ENCODE measurements at regions not wholly inside any gene's neighbourhood (a gene's known extent, or its start where the extent isn't known, plus 50 kb on each side); places are given as distances from the start of the nearest gene placed in this dataset.

- DNase-seq (ENCODE audit: low read depth, low spot score) (no peak), ATAC-seq (no peak)
- no TSS peak for BruUV-seq (replicated peaks)
- CTCF ChIA-PET = no interaction called here
- RAD21 ChIA-PET (ENCODE audit: low non-redundant PET in 1 of 2, low total read pairs in 2 of 2, uncharacterized antibody in 2 of 2, unreplicated experiment in 2 of 2) = no interaction called here
- Histone ChIP-seq H3K4me3 (replicated peaks in 1 of 2; ENCODE audit: low read depth in 1 of 2, low read length in 2 of 2) (no peak overlapping the region), H2AFZ (ENCODE audit: low read depth, low read length, poor library complexity, severe bottlenecking) (no peak overlapping the region), H3K4me2 (ENCODE audit: low read length) (no peak overlapping the region), H4K20me1 (ENCODE audit: insufficient read depth) (no peaks in the 10 kb centered on the region), H3K36me3 (ENCODE audit: control insufficient read depth in 1 of 2, insufficient read depth in 2 of 2, low read length in 2 of 2) (no peaks in the 10 kb centered on the region; a peak in 1 of 4 replicates), H3K9me2 (ENCODE audit: insufficient read depth) (no peaks in the 10 kb centered on the region), H3K9me3 (ENCODE audit: control insufficient read depth in 1 of 2, insufficient read depth in 1 of 2, low read depth in 1 of 2, low read length in 2 of 2) (peaks cover 0 to 5% of the 10 kb centered on the region in 2 experiments; a peak in 2 of 4 replicates), H3K9ac (ENCODE audit: low read length) (no peak overlapping the region), H3K79me2 (ENCODE audit: insufficient read depth, low read length) (no peaks in the 10 kb centered on the region), H3K27ac (ENCODE audit: low read depth, low read length) (no peak overlapping the region), H3K27me3 (ENCODE audit: insufficient read depth, low read length) (no peaks in the 10 kb centered on the region), H3K4me1 (ENCODE audit: control insufficient read depth in 1 of 2, insufficient read depth in 2 of 2, low read length in 2 of 2) (no peaks in the 10 kb centered on the region)
- POLR2A ChIA-PET = no interaction called here
- intact Hi-C loops (cut with micrococcal nuclease) = no loop called here
- no peak for TF ChIP-seq POLR2AphosphoS5 (IDR thresholded peaks at IDR 0.05; ENCODE audit: low read depth, low read length)
- no peak for TF ChIP-seq RAD21 (IDR thresholded peaks at IDR 0.05; ENCODE audit: low read depth)
- TF ChIP-seq SRF (IDR thresholded peaks at IDR 0.05; ENCODE audit: low read depth) = no peak
- no peak for TF ChIP-seq ZFX (IDR thresholded peaks at IDR 0.05)
- no peak for TF ChIP-seq JUND (IDR thresholded peaks at IDR 0.05)
- TF ChIP-seq REST (IDR thresholded peaks at IDR 0.05; ENCODE audit: low read depth) = no peak
Observed at GRCh38 chr13:103315711-103316110, 249.5 kb upstream of the SLC10A2 start.

DNA sequence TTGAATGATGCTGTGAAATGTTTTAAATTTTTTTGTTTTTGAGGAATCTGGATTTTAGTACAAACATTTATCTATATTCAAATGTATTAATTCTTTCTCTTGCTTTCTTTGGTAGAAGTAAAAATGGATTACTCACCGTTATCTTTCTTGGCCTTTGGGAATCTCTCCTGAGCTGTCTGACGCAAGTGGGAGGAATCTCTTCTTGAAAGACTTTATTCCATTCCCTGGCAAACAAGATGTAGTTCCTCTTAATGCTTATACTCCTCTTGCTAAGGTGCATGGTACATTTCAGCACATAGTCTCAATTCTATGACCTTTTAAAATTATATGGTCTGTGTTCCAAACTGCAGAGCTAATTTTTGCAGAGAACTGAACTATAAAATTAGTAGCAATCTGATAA, 246.2 kb upstream of the SLC10A2 start:
- ATAC-seq = no peak
- TF ChIP-seq ZNF274 (IDR thresholded peaks at IDR 0.05; ENCODE audit: low read depth, low read length) = no peak
- no peak for TF ChIP-seq CEBPB (IDR thresholded peaks at IDR 0.05; ENCODE audit: low read depth)
- TF ChIP-seq RAD21 (IDR thresholded peaks at IDR 0.05; ENCODE audit: low read depth) = no peak
- TF ChIP-seq ZBTB33 (IDR thresholded peaks at IDR 0.05; ENCODE audit: extremely low read depth, insufficient replicate concordance, low read length) = no peak
- no peak for TF ChIP-seq FOSL1 (IDR thresholded peaks at IDR 0.05; ENCODE audit: low read depth)
- no peak for TF ChIP-seq JUND (IDR thresholded peaks at IDR 0.05)
- no peak for TF ChIP-seq SIN3A (IDR thresholded peaks at IDR 0.05; ENCODE audit: low read depth)
- no peak for TF ChIP-seq REST (IDR thresholded peaks at IDR 0.05; ENCODE audit: low read depth)
- no peak for TF ChIP-seq CBX3 (IDR thresholded peaks at IDR 0.05; ENCODE audit: low read depth)

More for the DNA sequence above, 246.2 kb upstream of the SLC10A2 start:
- H3K27ac ChIP-seq (ENCODE audit: low read depth, low read length) = no peak overlapping the region
- H3K9me3 ChIP-seq (ENCODE audit: control insufficient read depth in 1 of 2, insufficient read depth in 1 of 2, low read depth in 1 of 2, low read length in 2 of 2) = peaks cover 3 to 5% of the 10 kb centered on the region in 2 experiments; a peak in 1 of 4 replicates
- no peak overlapping the region for H3K4me2 ChIP-seq (ENCODE audit: low read length)
- ChIA-PET CTCF (no interaction called here), POLR2A (no interaction called here), RAD21 (ENCODE audit: low non-redundant PET in 1 of 2, low total read pairs in 2 of 2, uncharacterized antibody in 2 of 2, unreplicated experiment in 2 of 2) (no interaction called here)
- no peaks in the 10 kb centered on the region for H3K9me2 ChIP-seq (ENCODE audit: insufficient read depth)
- no TSS peak for BruUV-seq (replicated peaks)
- no peak overlapping the region for H3K4me3 ChIP-seq (replicated peaks in 1 of 2; ENCODE audit: low read depth in 1 of 2, low read length in 2 of 2)
- no peaks in the 10 kb centered on the region for H3K4me1 ChIP-seq (ENCODE audit: control insufficient read depth in 1 of 2, insufficient read depth in 2 of 2, low read length in 2 of 2)
- H3K79me2 ChIP-seq (ENCODE audit: insufficient read depth, low read length) = no peaks in the 10 kb centered on the region
- no peak overlapping the region for H2AFZ ChIP-seq (ENCODE audit: low read depth, low read length, poor library complexity, severe bottlenecking)
- H3K27me3 ChIP-seq (ENCODE audit: insufficient read depth, low read length) = no peaks in the 10 kb centered on the region
- intact Hi-C loops (cut with micrococcal nuclease) = no loop called here
- no peak for DNase-seq (ENCODE audit: low read depth, low spot score)
- no peaks in the 10 kb centered on the region for H3K36me3 ChIP-seq (ENCODE audit: control insufficient read depth in 1 of 2, insufficient read depth in 2 of 2, low read length in 2 of 2)
- H4K20me1 ChIP-seq (ENCODE audit: insufficient read depth) = no peaks in the 10 kb centered on the region
- H3K9ac ChIP-seq (ENCODE audit: low read length) = no peak overlapping the region

All from HCT116 (cell line).